Activated CD4-positive, alpha-beta T cell treated with anti-CD3 and anti-CD28 coated beads, Interleukin-10, Interleukin-2, amounts not matched to agents 100 ng/mL and 50 ng/mL, durations not matched to agents 16 hours and 8 hours (primary cell): ENCODE measurements at regions not wholly inside any gene's neighbourhood (a gene's known extent, or its start where the extent isn't known, plus 50 kb on each side); places are given as distances from the start of the nearest gene placed in this dataset.
"Not testable (repeated sequence)": the region's sequence is repeated elsewhere in the genome, so short reads cannot be mapped to it uniquely, and the experiment has no call there.

Experiments used
- DNase-seq: peaks from one replicate; pipeline ENCODE4 v3.0.0-alpha.2; 2020

- DNase-seq = no peak
These were observed 484.5 kb downstream of the TDRD3 start for GRCh38 chr13:60881507-60881906.

GRCh38 chr13:60873116-60873515 lies 476.1 kb downstream of the TDRD3 start:
- DNase-seq = no peak

GRCh38 chr13:60869941-60870613 lies 473.1 kb downstream of the TDRD3 start:
- no peak for DNase-seq

- DNase-seq = no peak
These were observed 472.2 kb downstream of the TDRD3 start for GRCh38 chr13:60869225-60869624.

GRCh38 chr13:60862036-60862435 lies 465.0 kb downstream of the TDRD3 start:
- DNase-seq = no peak

- no peak for DNase-seq
These were observed 460.7 kb downstream of the TDRD3 start for GRCh38 chr13:60857698-60858097.

- DNase-seq = no peak
These were observed 455.9 kb downstream of the TDRD3 start for GRCh38 chr13:60852886-60853285.

GRCh38 chr13:60851378-60851777 lies 454.4 kb downstream of the TDRD3 start:
- DNase-seq = no peak

- no peak for DNase-seq
These were observed 453.5 kb downstream of the TDRD3 start for GRCh38 chr13:60850526-60850925.

- DNase-seq = no peak
These were observed 441.6 kb downstream of the TDRD3 start for GRCh38 chr13:60838581-60838980.

GRCh38 chr13:60837806-60838205 lies 440.8 kb downstream of the TDRD3 start:
- DNase-seq = no peak

- no peak for DNase-seq
These were observed 439.8 kb downstream of the TDRD3 start for GRCh38 chr13:60836821-60837220.

GRCh38 chr13:60811581-60811980 lies 414.6 kb downstream of the TDRD3 start:
- no peak for DNase-seq

- DNase-seq = not testable (repeated sequence)
These were observed 408.6 kb downstream of the TDRD3 start for GRCh38 chr13:60805640-60806039.

- DNase-seq = no peak
These were observed 401.5 kb downstream of the TDRD3 start for GRCh38 chr13:60798503-60798902.

GRCh38 chr13:60797112-60797511 lies 400.1 kb downstream of the TDRD3 start:
- DNase-seq = no peak

- no peak for DNase-seq
These were observed 397.7 kb downstream of the TDRD3 start for GRCh38 chr13:60794751-60795150.

- DNase-seq = no peak
These were observed 393.6 kb downstream of the TDRD3 start for GRCh38 chr13:60790620-60791019.

GRCh38 chr13:60788156-60788829 lies 391.3 kb downstream of the TDRD3 start:
- no peak for DNase-seq

- DNase-seq = no peak
These were observed 390.1 kb downstream of the TDRD3 start for GRCh38 chr13:60787083-60787482.

GRCh38 chr13:60772726-60773125 lies 375.7 kb downstream of the TDRD3 start:
- no peak for DNase-seq

- DNase-seq = no peak
These were observed 368.8 kb downstream of the TDRD3 start for GRCh38 chr13:60765700-60766411.

GRCh38 chr13:60759499-60759898 lies 362.5 kb downstream of the TDRD3 start:
- DNase-seq = no peak

GRCh38 chr13:60758637-60759036 lies 361.6 kb downstream of the TDRD3 start:
- no peak for DNase-seq
